Immature natural killer cell (primary cell): ENCODE measurements at regions not wholly inside any gene's neighbourhood (a gene's known extent, or its start where the extent isn't known, plus 50 kb on each side); places are given as distances from the start of the nearest gene placed in this dataset.
"Not testable (repeated sequence)": the region's sequence is repeated elsewhere in the genome, so short reads cannot be mapped to it uniquely, and the experiment has no call there.

ENCODE experiments used
- DNase-seq, 3 donors: peaks; one replicate each; pipeline ENCODE4 v3.0.0; 2022; ENCODE audit warnings: mixed read lengths in 1 of 3
- H3K27ac Mint-ChIP-seq, 6 donors: one replicate each; pipeline ENCODE4 v1.8.0; 2020; ENCODE audit warnings: mixed read lengths in 6 of 6, mild to moderate bottlenecking in 5 of 6, inconsistent platforms in 4 of 6, moderate library complexity in 3 of 6
- H3K27me3 Mint-ChIP-seq, 3 donors: one replicate each; pipeline ENCODE4 v1.8.0; 2020 to 2021; ENCODE audit warnings: low read depth in 3 of 3, mild to moderate bottlenecking in 3 of 3, mixed read lengths in 3 of 3, moderate library complexity in 3 of 3, inconsistent platforms in 1 of 3
- H3K36me3 Mint-ChIP-seq, 3 donors: one replicate each; pipeline ENCODE4 v1.8.0; 2020; ENCODE audit warnings: mixed read lengths in 3 of 3, inconsistent platforms in 2 of 3, mild to moderate bottlenecking in 2 of 3
- H3K4me1 Mint-ChIP-seq, 2 donors: one replicate each; pipeline ENCODE4 v1.8.0; 2020; ENCODE audit warnings: inconsistent platforms in 2 of 2, mild to moderate bottlenecking in 2 of 2, mixed read lengths in 2 of 2, moderate library complexity in 1 of 2
- H3K4me3 Mint-ChIP-seq, 5 donors: one replicate each; pipeline ENCODE4 v1.8.0; 2020; ENCODE audit warnings: mild to moderate bottlenecking in 5 of 5, mixed read lengths in 5 of 5, inconsistent platforms in 3 of 5, moderate library complexity in 3 of 5
- H3K9me3 Mint-ChIP-seq, 6 donors: one replicate each; pipeline ENCODE4 v1.8.0; 2020; ENCODE audit warnings: mild to moderate bottlenecking in 6 of 6, mixed read lengths in 6 of 6, inconsistent platforms in 4 of 6, moderate library complexity in 3 of 6

- no peaks in the 10 kb centered on the region for H3K27me3 Mint-ChIP-seq
- H3K9me3 Mint-ChIP-seq: peaks cover 6 to 71% (median 35%) of the 10 kb centered on the region in 6 donors
- H3K4me1 Mint-ChIP-seq: no peaks in the 10 kb centered on the region
- no peak for DNase-seq
- no peak overlapping the region for H3K4me3 Mint-ChIP-seq
- no peak overlapping the region for H3K27ac Mint-ChIP-seq
- peaks cover 0 to 2% (median 0%) of the 10 kb centered on the region in 3 donors for H3K36me3 Mint-ChIP-seq
These were observed 1371.1 kb downstream of the FSCB start for GRCh38 chr14:43135877-43136411.

GRCh38 chr14:43132441-43132840 lies 1374.6 kb downstream of the FSCB start:
- peaks cover 5 to 59% (median 29%) of the 10 kb centered on the region in 6 donors for H3K9me3 Mint-ChIP-seq
- H3K27ac Mint-ChIP-seq: no peak overlapping the region

GRCh38 chr14:43128429-43128828 lies 1378.7 kb downstream of the FSCB start:
- not testable (repeated sequence) for H3K27ac Mint-ChIP-seq, H3K4me1 Mint-ChIP-seq, H3K4me3 Mint-ChIP-seq, DNase-seq, H3K36me3 Mint-ChIP-seq, H3K27me3 Mint-ChIP-seq
- H3K9me3 Mint-ChIP-seq: peaks cover 8 to 45% (median 23%) of the 10 kb centered on the region in 6 donors

More at GRCh38 chr14:43132441-43132840, 1374.6 kb downstream of the FSCB start:
- H3K27me3 Mint-ChIP-seq: peaks cover 0 to 2% (median 0%) of the 10 kb centered on the region in 3 donors
- no peaks in the 10 kb centered on the region for H3K4me1 Mint-ChIP-seq
- no peak overlapping the region for H3K4me3 Mint-ChIP-seq
- peaks cover 0 to 2% (median 0%) of the 10 kb centered on the region in 3 donors for H3K36me3 Mint-ChIP-seq
- no peak for DNase-seq

GRCh38 chr14:43127874-43128273 lies 1379.2 kb downstream of the FSCB start:
- not testable (repeated sequence) for H3K4me1 Mint-ChIP-seq, H3K36me3 Mint-ChIP-seq, H3K27me3 Mint-ChIP-seq, DNase-seq, H3K4me3 Mint-ChIP-seq, H3K27ac Mint-ChIP-seq
- peaks cover 8 to 40% (median 23%) of the 10 kb centered on the region in 6 donors for H3K9me3 Mint-ChIP-seq

- Mint-ChIP-seq H3K4me1 (no peaks in the 10 kb centered on the region), H3K4me3 (no peak overlapping the region), H3K27ac (no peak overlapping the region), H3K36me3 (peaks cover 0 to 4% (median 0%) of the 10 kb centered on the region in 3 donors), H3K9me3 (peaks cover 10 to 35% (median 28%) of the 10 kb centered on the region in 6 donors), H3K27me3 (peaks cover 0 to 2% (median 0%) of the 10 kb centered on the region in 3 donors)
- DNase-seq: no peak
These were observed 1383.5 kb downstream of the FSCB start for GRCh38 chr14:43123544-43123943.

GRCh38 chr14:43119672-43120071 lies 1387.4 kb downstream of the FSCB start:
- Mint-ChIP-seq H3K27me3 (no peaks in the 10 kb centered on the region), H3K4me3 (no peak overlapping the region), H3K36me3 (peaks cover 0 to 4% (median 0%) of the 10 kb centered on the region in 3 donors), H3K4me1 (no peaks in the 10 kb centered on the region), H3K27ac (no peak overlapping the region), H3K9me3 (peaks cover 10 to 36% (median 27%) of the 10 kb centered on the region in 6 donors)
- no peak for DNase-seq

- Mint-ChIP-seq H3K4me1 (no peaks in the 10 kb centered on the region), H3K36me3 (peaks cover 0 to 4% (median 0%) of the 10 kb centered on the region in 3 donors), H3K4me3 (no peak overlapping the region), H3K27ac (no peak overlapping the region), H3K27me3 (no peaks in the 10 kb centered on the region), H3K9me3 (peaks cover 10 to 43% (median 26%) of the 10 kb centered on the region in 6 donors)
- DNase-seq: no peak
These were observed 1390.7 kb downstream of the FSCB start for GRCh38 chr14:43116341-43116740.

- Mint-ChIP-seq H3K27ac (no peak overlapping the region), H3K27me3 (peaks cover 0 to 2% (median 0%) of the 10 kb centered on the region in 3 donors), H3K4me1 (no peaks in the 10 kb centered on the region), H3K4me3 (no peak overlapping the region), H3K9me3 (peaks cover 17 to 52% (median 25%) of the 10 kb centered on the region in 6 donors), H3K36me3 (no peaks in the 10 kb centered on the region)
- no peak for DNase-seq
These were observed 1401.8 kb downstream of the FSCB start for GRCh38 chr14:43105305-43105704.

GRCh38 chr14:43090380-43090779 lies 1416.7 kb downstream of the FSCB start:
- Mint-ChIP-seq H3K4me1 (no peaks in the 10 kb centered on the region), H3K27ac (no peak overlapping the region), H3K9me3 (peaks cover 7 to 52% (median 32%) of the 10 kb centered on the region in 6 donors), H3K27me3 (peaks cover 0 to 2% (median 0%) of the 10 kb centered on the region in 3 donors), H3K4me3 (no peak overlapping the region), H3K36me3 (no peaks in the 10 kb centered on the region)
- DNase-seq: no peak

- no peaks in the 10 kb centered on the region for H3K4me1 Mint-ChIP-seq
- DNase-seq: no peak
- no peak overlapping the region for H3K27ac Mint-ChIP-seq
- H3K4me3 Mint-ChIP-seq: no peak overlapping the region
- peaks cover 0 to 3% (median 0%) of the 10 kb centered on the region in 3 donors for H3K36me3 Mint-ChIP-seq
- H3K9me3 Mint-ChIP-seq: peaks cover 2 to 56% (median 28%) of the 10 kb centered on the region in 6 donors
- H3K27me3 Mint-ChIP-seq: peaks cover 0 to 2% (median 0%) of the 10 kb centered on the region in 3 donors
These were observed 1419.4 kb downstream of the FSCB start for GRCh38 chr14:43087666-43088065.

- no peaks in the 10 kb centered on the region for H3K4me1 Mint-ChIP-seq
- H3K9me3 Mint-ChIP-seq: peaks cover 0 to 45% (median 22%) of the 10 kb centered on the region in 6 donors
- no peak for DNase-seq
- H3K4me3 Mint-ChIP-seq: no peak overlapping the region
- H3K27ac Mint-ChIP-seq: no peak overlapping the region
- H3K36me3 Mint-ChIP-seq: peaks cover 0 to 3% (median 0%) of the 10 kb centered on the region in 3 donors
- peaks cover 0 to 2% (median 0%) of the 10 kb centered on the region in 3 donors for H3K27me3 Mint-ChIP-seq
These were observed 1421.3 kb downstream of the FSCB start for GRCh38 chr14:43085819-43086218.

GRCh38 chr14:43067372-43067771 lies 1439.7 kb downstream of the FSCB start:
- not testable (repeated sequence) for H3K4me3 Mint-ChIP-seq, DNase-seq, H3K27me3 Mint-ChIP-seq

GRCh38 chr14:43056106-43056505 lies 1449.4 kb downstream of the LRFN5 start:
- Mint-ChIP-seq H3K27ac (no peak overlapping the region), H3K4me1 (no peaks in the 10 kb centered on the region), H3K27me3 (peaks cover 0 to 2% (median 0%) of the 10 kb centered on the region in 3 donors), H3K36me3 (peaks cover 0 to 6% (median 0%) of the 10 kb centered on the region in 3 donors), H3K9me3 (peaks cover 11 to 57% (median 36%) of the 10 kb centered on the region in 6 donors), H3K4me3 (no peak overlapping the region)
- no peak for DNase-seq

More at GRCh38 chr14:43067372-43067771, 1439.7 kb downstream of the FSCB start:
- not testable (repeated sequence) for H3K27ac Mint-ChIP-seq, H3K4me1 Mint-ChIP-seq, H3K36me3 Mint-ChIP-seq
- peaks cover 0 to 11% (median 4%) of the 10 kb centered on the region in 6 donors for H3K9me3 Mint-ChIP-seq

GRCh38 chr14:43052897-43053296 lies 1446.2 kb downstream of the LRFN5 start:
- Mint-ChIP-seq H3K4me3 (no peak overlapping the region), H3K36me3 (no peaks in the 10 kb centered on the region), H3K27ac (no peak overlapping the region), H3K27me3 (peaks cover 0 to 2% (median 0%) of the 10 kb centered on the region in 3 donors), H3K9me3 (peaks cover 6 to 33% (median 17%) of the 10 kb centered on the region in 6 donors), H3K4me1 (no peaks in the 10 kb centered on the region)
- no peak for DNase-seq

GRCh38 chr14:43043850-43044249 lies 1437.2 kb downstream of the LRFN5 start:
- DNase-seq: no peak
- no peaks in the 10 kb centered on the region for H3K4me1 Mint-ChIP-seq
- peaks cover 0 to 4% (median 0%) of the 10 kb centered on the region in 3 donors for H3K36me3 Mint-ChIP-seq
- H3K4me3 Mint-ChIP-seq: no peak overlapping the region
- no peak overlapping the region for H3K27ac Mint-ChIP-seq
- H3K27me3 Mint-ChIP-seq: peaks cover 0 to 1% (median 0%) of the 10 kb centered on the region in 3 donors
- H3K9me3 Mint-ChIP-seq: peaks cover 13 to 49% (median 21%) of the 10 kb centered on the region in 6 donors
